ENCODE measurements at regions not wholly inside any gene's neighbourhood (a gene's known extent, or its start where the extent isn't known, plus 50 kb on each side); places are given as distances from the start of the nearest gene placed in this dataset.

GRCh38 chr6:81568973-81569372 lies 183.5 kb downstream of the TENT5A start:
- no peak for TF ChIP-seq CTCF (IDR thresholded peaks at IDR 0.05; ENCODE audit: insufficient read depth, low read depth, low read length, missing control alignments)
- H3K4me3 ChIP-seq (ENCODE audit: low read length): no peak overlapping the region
- no peak for DNase-seq (ENCODE audit: low read depth)

- H3K4me3 ChIP-seq (ENCODE audit: low read length): no peak overlapping the region
- DNase-seq (ENCODE audit: low read depth): no peak
- no peak for TF ChIP-seq CTCF (IDR thresholded peaks at IDR 0.05; ENCODE audit: insufficient read depth, low read depth, low read length, missing control alignments)
These were observed 187.4 kb downstream of the TENT5A start for GRCh38 chr6:81565071-81565470.

GRCh38 chr6:81564470-81565068 lies 187.9 kb downstream of the TENT5A start:
- H3K4me3 ChIP-seq (ENCODE audit: low read length): no peak overlapping the region
- DNase-seq (ENCODE audit: low read depth): no peak
- no peak for TF ChIP-seq CTCF (IDR thresholded peaks at IDR 0.05; ENCODE audit: insufficient read depth, low read depth, low read length, missing control alignments)

GRCh38 chr6:81562169-81562568 lies 190.3 kb downstream of the TENT5A start:
- DNase-seq (ENCODE audit: low read depth): peak; percentile 16
- no peak for TF ChIP-seq CTCF (IDR thresholded peaks at IDR 0.05; ENCODE audit: insufficient read depth, low read depth, low read length, missing control alignments)
- no peak overlapping the region for H3K4me3 ChIP-seq (ENCODE audit: low read length)

- DNase-seq (ENCODE audit: low read depth): no peak
- no peak for TF ChIP-seq CTCF (IDR thresholded peaks at IDR 0.05; ENCODE audit: insufficient read depth, low read depth, low read length, missing control alignments)
- no peak overlapping the region for H3K4me3 ChIP-seq (ENCODE audit: low read length)
These were observed 190.8 kb downstream of the TENT5A start for GRCh38 chr6:81561731-81562130.

GRCh38 chr6:81561071-81561564 lies 191.4 kb downstream of the TENT5A start:
- TF ChIP-seq CTCF (IDR thresholded peaks at IDR 0.05; ENCODE audit: insufficient read depth, low read depth, low read length, missing control alignments): no peak
- no peak for DNase-seq (ENCODE audit: low read depth)
- H3K4me3 ChIP-seq (ENCODE audit: low read length): no peak overlapping the region

- DNase-seq (ENCODE audit: low read depth): no peak
- H3K4me3 ChIP-seq (ENCODE audit: low read length): no peak overlapping the region
- TF ChIP-seq CTCF (IDR thresholded peaks at IDR 0.05; ENCODE audit: insufficient read depth, low read depth, low read length, missing control alignments): no peak
These were observed 194.7 kb downstream of the TENT5A start for GRCh38 chr6:81557811-81558210.

All from epithelial cell of esophagus (primary cell).